HCT116 (cell line): ENCODE measurements at regions not wholly inside any gene's neighbourhood (a gene's known extent, or its start where the extent isn't known, plus 50 kb on each side); places are given as distances from the start of the nearest gene placed in this dataset.

Experiments used
- CEBPB ChIP-seq: IDR thresholded peaks from 2 replicates; pipeline ENCODE4 v1.6.1; 2012; ENCODE audit warnings: low read depth
- ELF1 ChIP-seq: IDR thresholded peaks from 2 replicates; pipeline ENCODE4 v1.6.1; 2012; ENCODE audit warnings: low read depth, borderline replicate concordance
- EZH2 ChIP-seq: fragments of 200-600 bp; sonication (generic); IDR thresholded peaks from 2 replicates; pipeline ENCODE4 v1.6.1; 2017; ENCODE audit warnings: antibody characterized with exemption, mixed run types
- POLR2A ChIP-seq: IDR thresholded peaks from 2 replicates; pipeline ENCODE4 v1.7.0; 2011; ENCODE audit warnings: borderline replicate concordance; ENCODE audit not compliant: insufficient read depth, insufficient read length; ENCODE audit errors: extremely low read depth
- RAD21 ChIP-seq: IDR thresholded peaks from 2 replicates; pipeline ENCODE4 v1.6.1; 2012; ENCODE audit warnings: low read depth, mild to moderate bottlenecking
- SIN3A ChIP-seq: IDR thresholded peaks from 2 replicates; pipeline ENCODE4 v1.6.1; 2012; ENCODE audit warnings: low read depth
- SP1 ChIP-seq: IDR thresholded peaks from 2 replicates; pipeline ENCODE4 v1.6.1; 2012; ENCODE audit warnings: low read depth
- SRF ChIP-seq: IDR thresholded peaks from 2 replicates; pipeline ENCODE4 v1.6.1; 2012; ENCODE audit warnings: low read depth
- YY1 ChIP-seq: IDR thresholded peaks from 2 replicates; pipeline ENCODE4 v1.6.1; 2011; ENCODE audit warnings: low read length, low read depth, moderate library complexity, mild to moderate bottlenecking; ENCODE audit not compliant: insufficient replicate concordance; ENCODE audit errors: extremely low read depth
- ZBTB33 ChIP-seq: IDR thresholded peaks from 2 replicates; pipeline ENCODE4 v1.6.1; 2011; ENCODE audit warnings: mild to moderate bottlenecking, low read length, moderate library complexity; ENCODE audit not compliant: insufficient replicate concordance; ENCODE audit errors: extremely low read depth
- TF ChIP-seq, protein P1 (sequence below), 3 experiments: fragments of 200-600 bp in 1 of 3; sonication (generic) in 1 of 3; IDR thresholded peaks in 2 of 3; conservative IDR thresholded peaks in 1 of 3; 2 replicates each; pipeline ENCODE4 v1.5.1; 2012 to 2017; ENCODE audit warnings: low read depth in 2 of 3, low read length in 2 of 3, antibody characterized with exemption in 1 of 3, borderline replicate concordance in 1 of 3, control low read depth in 1 of 3, mild to moderate bottlenecking in 1 of 3, mixed read lengths in 1 of 3, mixed run types in 1 of 3, moderate library complexity in 1 of 3; ENCODE audit not compliant: insufficient read depth in 1 of 3
- TF ChIP-seq, protein P2 (sequence below): IDR thresholded peaks from 2 replicates; pipeline ENCODE4 v1.6.1; 2012
- TF ChIP-seq, protein P3 (sequence below): IDR thresholded peaks from 2 replicates; pipeline ENCODE4 v1.6.1; 2012

- no peak for TF ChIP-seq SP1
- TF ChIP-seq, protein P1, sequence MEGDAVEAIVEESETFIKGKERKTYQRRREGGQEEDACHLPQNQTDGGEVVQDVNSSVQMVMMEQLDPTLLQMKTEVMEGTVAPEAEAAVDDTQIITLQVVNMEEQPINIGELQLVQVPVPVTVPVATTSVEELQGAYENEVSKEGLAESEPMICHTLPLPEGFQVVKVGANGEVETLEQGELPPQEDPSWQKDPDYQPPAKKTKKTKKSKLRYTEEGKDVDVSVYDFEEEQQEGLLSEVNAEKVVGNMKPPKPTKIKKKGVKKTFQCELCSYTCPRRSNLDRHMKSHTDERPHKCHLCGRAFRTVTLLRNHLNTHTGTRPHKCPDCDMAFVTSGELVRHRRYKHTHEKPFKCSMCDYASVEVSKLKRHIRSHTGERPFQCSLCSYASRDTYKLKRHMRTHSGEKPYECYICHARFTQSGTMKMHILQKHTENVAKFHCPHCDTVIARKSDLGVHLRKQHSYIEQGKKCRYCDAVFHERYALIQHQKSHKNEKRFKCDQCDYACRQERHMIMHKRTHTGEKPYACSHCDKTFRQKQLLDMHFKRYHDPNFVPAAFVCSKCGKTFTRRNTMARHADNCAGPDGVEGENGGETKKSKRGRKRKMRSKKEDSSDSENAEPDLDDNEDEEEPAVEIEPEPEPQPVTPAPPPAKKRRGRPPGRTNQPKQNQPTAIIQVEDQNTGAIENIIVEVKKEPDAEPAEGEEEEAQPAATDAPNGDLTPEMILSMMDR (IDR thresholded peaks at IDR 0.05 in 2 of 3, conservative IDR thresholded peaks at IDR 0.05 in 1 of 3; ENCODE audit: borderline replicate concordance in 1 of 3, insufficient read depth in 1 of 3, low read depth in 2 of 3, low read length in 2 of 3), result no peak
- TF ChIP-seq POLR2A, result no peak
- TF ChIP-seq SIN3A, result no peak
- TF ChIP-seq, protein P2, sequence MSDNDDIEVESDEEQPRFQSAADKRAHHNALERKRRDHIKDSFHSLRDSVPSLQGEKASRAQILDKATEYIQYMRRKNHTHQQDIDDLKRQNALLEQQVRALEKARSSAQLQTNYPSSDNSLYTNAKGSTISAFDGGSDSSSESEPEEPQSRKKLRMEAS, result no peak
- TF ChIP-seq EZH2, result no peak
- TF ChIP-seq CEBPB, result no peak
- TF ChIP-seq YY1, result no peak
- no peak for TF ChIP-seq SRF
- TF ChIP-seq, protein P3, sequence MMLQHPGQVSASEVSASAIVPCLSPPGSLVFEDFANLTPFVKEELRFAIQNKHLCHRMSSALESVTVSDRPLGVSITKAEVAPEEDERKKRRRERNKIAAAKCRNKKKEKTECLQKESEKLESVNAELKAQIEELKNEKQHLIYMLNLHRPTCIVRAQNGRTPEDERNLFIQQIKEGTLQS, result no peak
- TF ChIP-seq ZBTB33, result no peak
- TF ChIP-seq RAD21, result no peak
- TF ChIP-seq ELF1, result no peak
Measured at GRCh38 chr9:26755476-26755875, 137.1 kb downstream of the CAAP1 start.
